ENCODE measurements at regions not wholly inside any gene's neighbourhood (a gene's known extent, or its start where the extent isn't known, plus 50 kb on each side); places are given as distances from the start of the nearest gene placed in this dataset. TPM values are rescaled to one million over a fixed set of nuclear protein-coding genes. Genes with fewer than 3 reads are reported as not detected.

DNA sequence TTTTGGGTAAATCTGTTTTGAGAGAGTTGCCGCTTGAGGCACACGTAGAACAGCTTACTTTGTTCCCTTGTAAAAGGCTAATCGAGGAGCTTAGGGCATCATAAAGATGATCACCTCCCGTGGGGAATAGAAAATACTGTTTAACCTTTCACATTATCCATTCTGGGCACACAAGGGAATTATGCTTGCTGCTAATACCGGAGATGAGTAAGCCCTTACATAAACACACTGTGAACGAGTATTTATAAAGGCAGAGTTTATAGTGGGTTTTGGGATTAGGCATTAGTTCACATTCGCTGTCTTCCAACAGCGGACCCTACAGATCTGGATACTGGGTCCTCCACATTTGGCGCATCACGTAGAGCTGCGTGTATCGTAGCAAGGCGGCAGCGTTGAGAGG is 51.2 kb upstream of the CNTNAP4 start:
- CTCF ChIA-PET = no interaction called here
- Histone ChIP-seq H3K27me3 (ENCODE audit: control insufficient read depth, insufficient read depth, low read length) (no peaks in the 10 kb centered on the region), H3K4me3 (ENCODE audit: low read depth, low read length) (no peak overlapping the region), H3K36me3 (ENCODE audit: control insufficient read depth, insufficient read depth, low read length) (no peaks in the 10 kb centered on the region)
- DNase-seq (ENCODE audit: low read depth) = no peak
- TF ChIP-seq, protein P1, sequence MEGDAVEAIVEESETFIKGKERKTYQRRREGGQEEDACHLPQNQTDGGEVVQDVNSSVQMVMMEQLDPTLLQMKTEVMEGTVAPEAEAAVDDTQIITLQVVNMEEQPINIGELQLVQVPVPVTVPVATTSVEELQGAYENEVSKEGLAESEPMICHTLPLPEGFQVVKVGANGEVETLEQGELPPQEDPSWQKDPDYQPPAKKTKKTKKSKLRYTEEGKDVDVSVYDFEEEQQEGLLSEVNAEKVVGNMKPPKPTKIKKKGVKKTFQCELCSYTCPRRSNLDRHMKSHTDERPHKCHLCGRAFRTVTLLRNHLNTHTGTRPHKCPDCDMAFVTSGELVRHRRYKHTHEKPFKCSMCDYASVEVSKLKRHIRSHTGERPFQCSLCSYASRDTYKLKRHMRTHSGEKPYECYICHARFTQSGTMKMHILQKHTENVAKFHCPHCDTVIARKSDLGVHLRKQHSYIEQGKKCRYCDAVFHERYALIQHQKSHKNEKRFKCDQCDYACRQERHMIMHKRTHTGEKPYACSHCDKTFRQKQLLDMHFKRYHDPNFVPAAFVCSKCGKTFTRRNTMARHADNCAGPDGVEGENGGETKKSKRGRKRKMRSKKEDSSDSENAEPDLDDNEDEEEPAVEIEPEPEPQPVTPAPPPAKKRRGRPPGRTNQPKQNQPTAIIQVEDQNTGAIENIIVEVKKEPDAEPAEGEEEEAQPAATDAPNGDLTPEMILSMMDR (IDR thresholded peaks at IDR 0.05; ENCODE audit: insufficient read depth, low read depth, low read length) = no peak
- POLR2A ChIA-PET = no interaction called here

DNA sequence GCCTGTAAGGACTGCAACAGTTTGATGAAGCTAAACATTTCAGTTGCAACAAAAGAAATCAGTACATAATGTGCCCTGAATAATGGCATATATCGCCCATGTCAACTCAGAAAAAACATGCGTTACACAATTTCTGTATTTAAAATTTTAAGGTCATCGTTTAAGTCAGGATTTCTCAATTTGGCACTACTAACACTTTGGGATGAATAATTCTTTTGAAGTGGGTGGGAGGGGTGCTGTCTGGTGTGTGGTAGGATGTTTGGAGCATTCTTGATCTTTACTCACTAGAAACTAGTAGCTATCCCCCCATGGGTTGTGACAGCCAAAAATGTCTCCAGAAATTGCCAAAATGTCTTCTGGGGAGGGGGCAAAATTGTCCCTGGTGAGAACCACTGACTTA is 50.7 kb upstream of the CNTNAP4 start:
- Histone ChIP-seq H3K4me3 (ENCODE audit: low read depth, low read length) (no peak overlapping the region), H3K27me3 (ENCODE audit: control insufficient read depth, insufficient read depth, low read length) (no peaks in the 10 kb centered on the region), H3K36me3 (ENCODE audit: control insufficient read depth, insufficient read depth, low read length) (no peaks in the 10 kb centered on the region)
- no peak for DNase-seq (ENCODE audit: low read depth)
- POLR2A ChIA-PET = no interaction called here
- CTCF ChIA-PET = no interaction called here
- TF ChIP-seq, protein P1 (IDR thresholded peaks at IDR 0.05; ENCODE audit: insufficient read depth, low read depth, low read length) = no peak

Small RNAs in the stretch of these regions (small RNA-seq; reads per million reads assigned to genes)
- gene RNA5SP430 (ENCODE audit: insufficient read length, low read depth, low replicate concordance) = not detected

Data from BJ (cell line).